Activated naive CD4-positive, alpha-beta T cell treated with anti-CD3 and anti-CD28 coated beads for 36 hours (primary cell): ENCODE measurements at regions not wholly inside any gene's neighbourhood (a gene's known extent, or its start where the extent isn't known, plus 50 kb on each side); places are given as distances from the start of the nearest gene placed in this dataset.

Experiments
- CTCF ChIA-PET: fragments of 350-600 bp; sonication (Branson Sonifier 250); formaldehyde crosslinking; loops from one replicate; lab custom pipeline; 2021; ENCODE audit warnings: antibody characterized with exemption; lab: Charles Lee
- DNase-seq: peaks from one replicate; pipeline ENCODE4 v3.0.0-alpha.2; 2020
- H3K27ac Mint-ChIP-seq: one replicate; pipeline ENCODE4 v1.8.0; 2021; ENCODE audit warnings: mild to moderate bottlenecking, mixed read lengths
- H3K27me3 Mint-ChIP-seq: one replicate; pipeline ENCODE4 v1.8.0; 2021; ENCODE audit warnings: low read depth, mixed read lengths
- H3K36me3 Mint-ChIP-seq: one replicate; pipeline ENCODE4 v1.8.0; 2021; ENCODE audit warnings: low read depth, mixed read lengths
- H3K4me1 Mint-ChIP-seq: one replicate; pipeline ENCODE4 v1.8.0; 2021; ENCODE audit warnings: low read depth, mixed read lengths
- H3K4me3 Mint-ChIP-seq: one replicate; pipeline ENCODE4 v1.8.0; 2021; ENCODE audit warnings: mild to moderate bottlenecking, moderate library complexity, mixed read lengths
- H3K9me3 Mint-ChIP-seq: one replicate; pipeline ENCODE4 v1.8.0; 2021; ENCODE audit warnings: mixed read lengths
- intact Hi-C: fragments of 100-400 bp; cut with micrococcal nuclease; formaldehyde crosslinking; loops from one replicate; pipeline ENCODE4 v1.15.1; 2023

DNA sequence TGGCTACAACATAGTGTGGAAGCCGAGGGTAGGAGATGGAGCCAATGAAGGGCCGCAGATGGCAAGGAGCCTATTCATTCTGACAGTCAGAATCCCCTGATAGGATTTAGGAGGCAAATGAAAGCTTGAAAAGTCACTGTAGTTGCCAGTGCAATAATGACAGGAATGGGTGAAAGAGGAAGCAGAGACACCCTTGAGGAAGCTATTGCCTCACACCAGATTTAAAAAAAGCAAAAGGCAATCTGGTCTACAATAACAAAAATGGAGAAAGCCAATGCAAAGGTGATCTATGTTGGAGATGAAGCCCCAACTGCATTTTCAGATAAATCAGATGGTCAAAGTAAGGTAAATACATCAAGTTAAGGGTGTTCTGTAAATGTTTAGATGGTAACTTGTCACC lies 158.5 kb downstream of the TUBA3C start:
- peaks cover 3% of the 10 kb centered on the region for H3K27me3 Mint-ChIP-seq
- no peaks in the 10 kb centered on the region for H3K36me3 Mint-ChIP-seq
- no peak for DNase-seq
- intact Hi-C loops: no loop called here
- H3K4me1 Mint-ChIP-seq: no peaks in the 10 kb centered on the region
- no peak overlapping the region for H3K4me3 Mint-ChIP-seq
- H3K9me3 Mint-ChIP-seq: no peaks in the 10 kb centered on the region
- CTCF ChIA-PET: no interaction called here
- no peak overlapping the region for H3K27ac Mint-ChIP-seq

DNA sequence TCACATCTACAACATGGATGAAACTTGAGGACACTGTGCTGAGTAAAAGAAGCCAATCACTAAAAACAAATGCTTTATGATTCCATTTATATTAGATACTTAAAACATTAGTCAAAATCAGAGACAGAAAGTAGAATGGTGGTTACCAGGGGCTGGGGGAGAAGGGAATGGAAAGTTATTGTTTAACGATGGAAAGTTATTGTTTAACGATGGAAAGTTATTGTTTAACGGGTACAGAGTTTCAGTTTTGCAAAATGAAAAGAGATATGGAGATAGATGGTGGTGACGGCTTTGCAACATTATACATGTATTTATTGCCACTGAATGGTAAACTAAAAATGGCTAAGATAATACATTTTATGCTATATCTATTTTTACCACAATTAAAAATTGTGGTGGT lies 160.6 kb downstream of the TUBA3C start:
- Mint-ChIP-seq H3K27me3 (peaks cover 3% of the 10 kb centered on the region), H3K4me3 (no peak overlapping the region), H3K9me3 (no peaks in the 10 kb centered on the region), H3K4me1 (no peaks in the 10 kb centered on the region), H3K36me3 (no peaks in the 10 kb centered on the region), H3K27ac (no peak overlapping the region)
- CTCF ChIA-PET: no interaction called here
- no peak for DNase-seq
- intact Hi-C loops: no loop called here

DNA sequence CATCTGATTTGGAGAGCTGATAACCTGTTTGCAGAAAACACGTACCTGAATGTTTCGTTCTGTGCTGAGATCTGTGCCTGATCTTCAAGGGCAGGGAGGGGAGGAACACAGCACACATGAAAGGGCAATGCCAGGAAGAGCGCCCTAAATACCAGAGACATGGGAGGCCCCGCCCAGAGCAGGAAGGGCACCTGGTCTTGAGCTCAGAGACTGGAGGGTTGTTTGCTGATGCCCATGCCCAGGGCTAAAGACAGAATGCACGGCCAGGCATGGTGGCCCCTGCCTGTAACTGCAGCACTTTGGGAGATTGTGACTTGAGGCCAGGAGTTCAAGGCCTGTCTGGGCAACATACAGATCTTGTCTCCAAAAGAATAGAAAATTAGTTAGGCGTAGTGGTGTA lies 183.2 kb downstream of the TUBA3C start:
- H3K36me3 Mint-ChIP-seq: no peaks in the 10 kb centered on the region
- peak overlapping the region; percentile 73 for H3K27ac Mint-ChIP-seq
- H3K4me3 Mint-ChIP-seq: no peak overlapping the region
- DNase-seq: peak; percentile 26
- CTCF ChIA-PET: no interaction called here
- H3K9me3 Mint-ChIP-seq: peaks cover 4% of the 10 kb centered on the region
- peaks cover 8% of the 10 kb centered on the region for H3K4me1 Mint-ChIP-seq
- no peaks in the 10 kb centered on the region for H3K27me3 Mint-ChIP-seq
- intact Hi-C loops: no loop called here

DNA sequence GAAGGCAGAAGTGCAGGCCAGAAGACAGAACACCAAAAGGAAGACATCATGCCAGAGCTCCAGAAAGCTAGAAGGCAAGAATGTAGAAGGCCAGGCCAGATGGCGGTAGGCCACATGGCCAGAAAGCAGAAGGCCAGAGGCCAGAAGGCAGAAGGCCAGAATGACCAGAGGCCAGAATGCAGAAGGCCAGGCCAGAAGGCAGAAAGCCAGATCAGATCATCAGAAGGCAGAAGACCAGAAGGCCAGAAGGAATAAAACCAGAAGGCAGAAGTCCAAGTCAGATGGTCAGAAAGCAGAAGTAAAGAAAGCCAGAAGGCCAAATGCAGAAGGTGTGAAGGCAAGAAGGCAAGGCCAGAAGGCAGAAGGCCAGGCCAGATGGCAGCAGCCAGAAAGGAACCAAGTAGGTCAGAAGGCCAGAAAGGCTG lies 185.0 kb downstream of the TUBA3C start:
- CTCF ChIA-PET: no interaction called here
- Mint-ChIP-seq H3K4me1 (peaks cover 8% of the 10 kb centered on the region), H3K27me3 (no peaks in the 10 kb centered on the region), H3K27ac (no peak overlapping the region), H3K36me3 (no peaks in the 10 kb centered on the region), H3K4me3 (no peak overlapping the region), H3K9me3 (no peaks in the 10 kb centered on the region)
- DNase-seq: no peak
- intact Hi-C loops: no loop called here

DNA sequence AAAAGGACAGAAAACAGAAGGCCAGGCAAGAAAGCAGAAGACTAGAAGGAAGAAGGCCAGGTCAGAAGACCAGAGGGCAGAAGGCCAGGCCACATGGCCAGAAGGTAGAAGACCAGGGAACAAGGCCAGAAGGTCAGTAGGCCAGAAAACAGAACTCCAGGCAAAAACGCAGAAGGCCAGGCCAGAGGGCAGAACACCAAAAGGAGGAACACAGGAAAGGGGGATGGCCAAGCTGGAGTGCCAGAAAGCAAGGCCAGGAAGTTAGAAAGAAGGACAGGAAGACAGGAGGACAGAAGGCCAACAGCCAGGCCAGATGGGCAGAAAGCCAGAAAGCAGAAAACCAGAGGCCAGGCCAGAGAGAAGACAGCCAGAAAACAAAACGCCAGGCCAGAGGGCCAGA lies 185.4 kb downstream of the TUBA3C start:
- Mint-ChIP-seq H3K27me3 (no peaks in the 10 kb centered on the region), H3K4me1 (peaks cover 8% of the 10 kb centered on the region), H3K27ac (no peak overlapping the region), H3K36me3 (no peaks in the 10 kb centered on the region), H3K4me3 (no peak overlapping the region), H3K9me3 (no peaks in the 10 kb centered on the region)
- no peak for DNase-seq
- intact Hi-C loops: no loop called here
- CTCF ChIA-PET: no interaction called here

DNA sequence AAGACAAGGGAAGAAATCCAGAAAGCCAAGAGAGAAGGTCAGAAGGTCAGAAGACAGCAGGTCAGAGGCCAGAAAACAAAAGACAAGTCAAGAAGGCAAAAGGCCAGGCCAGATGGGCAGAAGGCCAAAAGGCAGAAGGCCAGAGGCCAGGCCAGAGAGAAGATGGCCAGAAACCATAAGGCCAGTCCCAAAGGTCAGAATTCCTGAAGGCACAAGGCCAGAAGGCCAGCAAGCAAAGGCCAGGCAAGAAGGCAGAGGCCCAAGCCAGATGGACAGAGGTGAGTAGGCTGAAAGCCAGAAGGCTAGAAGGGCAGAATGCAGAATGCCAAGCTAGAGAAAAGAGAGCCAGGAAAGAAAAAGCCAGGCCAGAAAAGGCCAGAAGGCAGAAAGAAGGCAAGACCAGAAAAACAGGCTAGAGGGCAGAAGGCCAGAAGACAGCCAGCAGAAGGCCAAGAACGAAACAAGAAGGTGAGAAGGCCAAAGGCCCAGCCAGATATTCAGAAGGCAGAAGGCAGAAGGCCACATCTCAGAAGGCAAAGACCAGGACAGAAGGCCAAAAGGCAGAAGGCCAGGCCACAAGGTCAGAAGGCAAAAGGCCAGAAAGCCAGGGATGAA lies 186.3 kb downstream of the TUBA3C start:
- no peak overlapping the region for H3K27ac Mint-ChIP-seq
- intact Hi-C loops: no loop called here
- H3K4me1 Mint-ChIP-seq: peaks cover 8% of the 10 kb centered on the region
- H3K9me3 Mint-ChIP-seq: no peaks in the 10 kb centered on the region
- CTCF ChIA-PET: no interaction called here
- H3K4me3 Mint-ChIP-seq: no peak overlapping the region
- H3K36me3 Mint-ChIP-seq: no peaks in the 10 kb centered on the region
- H3K27me3 Mint-ChIP-seq: no peaks in the 10 kb centered on the region
- no peak for DNase-seq

DNA sequence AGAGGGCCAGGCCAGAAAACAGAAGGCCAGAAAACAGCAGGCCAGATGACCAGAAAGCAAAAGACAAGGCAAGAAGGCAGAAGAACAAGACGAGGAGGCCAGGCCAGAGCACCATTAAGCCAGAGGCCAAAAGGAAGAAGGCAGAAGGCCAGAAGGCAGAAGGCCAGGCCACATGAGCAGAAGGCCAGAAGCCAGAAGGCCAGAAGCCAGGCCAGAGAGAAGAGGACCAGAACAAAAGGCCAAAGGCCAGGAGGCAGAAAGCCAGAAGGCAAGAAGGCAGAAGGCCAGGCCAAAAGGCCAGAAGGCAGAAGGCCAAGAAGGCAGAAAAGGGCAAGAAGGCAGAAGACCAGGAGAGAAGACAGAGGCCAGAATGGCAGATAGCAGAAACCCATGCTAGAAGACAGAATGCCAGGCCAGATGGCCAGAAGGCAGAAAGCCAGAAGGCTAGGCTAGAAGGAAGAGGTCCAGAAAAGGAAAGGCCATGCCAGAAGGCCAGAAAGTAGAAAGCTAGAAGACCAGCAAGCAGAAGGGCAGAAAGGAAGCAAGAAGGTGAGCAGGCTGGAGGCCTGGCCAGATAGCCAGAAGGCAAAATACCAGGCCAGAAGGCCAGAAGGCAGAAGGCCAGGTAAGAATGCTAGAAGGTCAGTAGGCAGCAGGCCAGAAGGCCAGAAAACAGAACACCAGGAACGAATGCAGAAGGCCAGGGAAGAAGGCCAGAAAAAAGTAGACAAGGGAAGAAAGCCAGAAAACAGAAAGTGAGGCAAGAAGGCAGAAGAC lies 187.6 kb downstream of the TUBA3C start:
- CTCF ChIA-PET: no interaction called here
- no peaks in the 10 kb centered on the region for H3K27me3 Mint-ChIP-seq
- no peaks in the 10 kb centered on the region for H3K9me3 Mint-ChIP-seq
- no peak overlapping the region for H3K4me3 Mint-ChIP-seq
- H3K4me1 Mint-ChIP-seq: peaks cover 8% of the 10 kb centered on the region
- no peak overlapping the region for H3K27ac Mint-ChIP-seq
- no peak for DNase-seq
- intact Hi-C loops: no loop called here
- no peaks in the 10 kb centered on the region for H3K36me3 Mint-ChIP-seq

DNA sequence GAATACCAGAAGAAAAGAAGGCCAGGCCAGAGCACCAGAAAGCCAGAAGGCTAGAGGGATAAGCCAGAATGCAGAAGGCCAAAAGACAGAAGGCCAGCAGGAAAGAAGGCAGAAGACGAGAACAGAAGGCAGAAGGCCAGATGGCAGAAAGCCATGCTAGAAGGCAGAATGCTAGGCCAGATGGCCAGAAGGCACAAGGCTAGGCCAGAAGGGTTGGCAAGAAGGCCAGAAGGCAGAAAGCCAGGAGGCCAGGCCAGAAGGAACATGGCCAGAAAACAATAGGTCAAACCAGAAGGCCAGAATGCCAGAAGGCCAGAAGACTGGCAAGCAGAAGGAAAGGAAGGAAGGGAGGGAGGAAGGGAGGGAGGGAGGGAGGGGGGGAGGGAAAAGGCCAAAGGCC lies 188.8 kb downstream of the TUBA3C start:
- Mint-ChIP-seq H3K4me1 (no peaks in the 10 kb centered on the region), H3K4me3 (no peak overlapping the region), H3K9me3 (no peaks in the 10 kb centered on the region), H3K27ac (no peak overlapping the region), H3K27me3 (no peaks in the 10 kb centered on the region), H3K36me3 (no peaks in the 10 kb centered on the region)
- CTCF ChIA-PET: no interaction called here
- no peak for DNase-seq
- intact Hi-C loops: no loop called here

DNA sequence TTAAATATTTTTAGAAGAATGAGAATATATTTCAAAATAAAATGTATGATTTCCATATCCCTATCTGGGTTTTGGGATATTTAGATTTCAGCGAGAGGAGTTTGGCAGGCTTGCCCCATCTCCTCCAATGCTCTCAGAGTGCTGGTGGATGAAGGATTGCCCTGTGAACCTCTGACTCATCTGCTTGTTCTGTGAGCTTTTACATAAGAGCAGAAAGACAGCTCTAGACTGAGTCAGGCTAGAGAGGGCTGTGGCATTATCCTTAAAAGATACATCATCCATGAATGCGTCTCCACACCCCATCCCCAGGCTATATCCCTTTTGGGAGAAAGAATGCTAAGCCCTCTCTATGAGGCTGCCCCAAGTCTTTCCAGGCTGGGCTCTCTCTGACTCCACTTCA lies 190.6 kb downstream of the TUBA3C start:
- DNase-seq: no peak
- no peak overlapping the region for H3K4me3 Mint-ChIP-seq
- no peak overlapping the region for H3K27ac Mint-ChIP-seq
- peaks cover 2% of the 10 kb centered on the region for H3K4me1 Mint-ChIP-seq
- H3K27me3 Mint-ChIP-seq: peaks cover 2% of the 10 kb centered on the region
- no peaks in the 10 kb centered on the region for H3K9me3 Mint-ChIP-seq
- no peaks in the 10 kb centered on the region for H3K36me3 Mint-ChIP-seq
- CTCF ChIA-PET: no interaction called here
- intact Hi-C loops: no loop called here

DNA sequence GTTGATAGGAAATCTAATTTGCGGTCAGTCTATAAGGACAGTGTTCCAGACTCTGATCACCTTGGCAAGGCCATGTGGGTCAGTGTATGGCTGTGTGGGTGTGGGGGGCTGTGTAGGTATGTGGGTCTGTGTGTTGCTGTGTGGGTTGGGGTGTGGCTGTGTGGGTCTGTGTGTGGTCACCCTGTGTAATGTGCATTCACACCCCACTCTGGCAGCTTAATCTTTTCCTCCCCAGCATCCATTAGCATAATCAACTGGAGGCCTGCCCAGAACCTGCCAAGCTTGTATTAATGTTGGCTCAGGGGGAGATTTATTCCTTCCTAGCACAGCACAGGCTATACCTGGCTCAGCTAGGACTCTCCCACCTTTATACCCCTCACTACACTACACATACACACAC lies 203.2 kb downstream of the TUBA3C start:
- CTCF ChIA-PET: no interaction called here
- DNase-seq: no peak
- Mint-ChIP-seq H3K27ac (no peak overlapping the region), H3K9me3 (no peaks in the 10 kb centered on the region), H3K27me3 (peaks cover 2% of the 10 kb centered on the region), H3K4me3 (no peak overlapping the region), H3K4me1 (no peaks in the 10 kb centered on the region), H3K36me3 (peaks cover 2% of the 10 kb centered on the region)
- intact Hi-C loops: no loop called here

DNA sequence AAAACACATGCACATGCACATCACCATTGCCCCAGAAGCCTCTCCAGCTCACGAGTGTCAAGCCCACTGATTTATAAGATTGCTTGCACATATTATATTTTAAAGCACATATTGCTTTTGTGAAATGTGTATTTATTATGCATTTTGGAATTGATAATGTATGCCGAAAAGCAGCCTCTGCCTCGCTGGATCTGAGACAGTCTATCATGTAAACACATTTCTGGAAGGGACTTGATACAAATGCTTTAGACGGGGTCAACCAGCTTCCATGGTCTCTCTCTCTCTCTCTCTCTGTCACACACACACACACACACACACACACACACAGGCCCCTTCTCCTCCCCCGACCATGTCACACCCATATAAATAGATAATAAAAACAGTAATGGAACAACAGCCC lies 203.8 kb downstream of the TUBA3C start:
- intact Hi-C loops: no loop called here
- DNase-seq: no peak
- peaks cover under 1% of the 10 kb centered on the region for H3K36me3 Mint-ChIP-seq
- CTCF ChIA-PET: no interaction called here
- H3K4me3 Mint-ChIP-seq: no peak overlapping the region
- peaks cover 2% of the 10 kb centered on the region for H3K27me3 Mint-ChIP-seq
- H3K27ac Mint-ChIP-seq: no peak overlapping the region
- H3K9me3 Mint-ChIP-seq: no peaks in the 10 kb centered on the region
- H3K4me1 Mint-ChIP-seq: no peaks in the 10 kb centered on the region

DNA sequence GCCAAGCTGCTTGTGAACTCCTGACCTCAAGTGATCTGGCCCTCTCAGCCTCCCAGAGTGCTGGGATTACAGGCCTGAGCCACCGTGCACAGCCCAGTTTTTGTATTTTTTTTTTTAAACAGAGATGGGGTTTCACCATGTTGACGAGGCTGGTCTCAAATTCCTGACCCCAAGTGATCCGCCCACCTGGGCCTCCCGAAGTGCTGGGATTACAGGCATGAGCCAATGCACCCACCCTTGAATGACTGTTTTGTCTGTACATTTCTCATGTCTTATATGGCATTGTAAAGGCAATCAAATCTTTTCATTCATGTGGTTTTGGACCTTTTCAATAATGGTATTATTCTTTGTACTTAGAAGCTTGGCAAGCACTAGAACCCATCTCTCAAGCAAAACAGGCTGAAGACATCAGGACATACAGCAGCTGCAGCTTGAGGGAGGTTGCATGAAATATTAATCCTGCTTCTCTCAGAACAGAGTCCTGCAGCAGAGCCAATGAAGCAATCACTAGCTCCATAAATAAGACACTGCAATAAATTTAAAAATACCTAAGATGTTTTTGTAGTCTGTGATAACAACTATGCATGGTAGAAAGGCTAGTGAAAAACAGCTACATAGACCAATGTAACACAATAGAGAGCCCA lies 209.9 kb downstream of the TUBA3C start:
- Mint-ChIP-seq H3K36me3 (no peaks in the 10 kb centered on the region), H3K27ac (no peak overlapping the region), H3K4me3 (no peak overlapping the region), H3K9me3 (no peaks in the 10 kb centered on the region), H3K27me3 (peaks cover 2% of the 10 kb centered on the region), H3K4me1 (no peaks in the 10 kb centered on the region)
- intact Hi-C loops: no loop called here
- no peak for DNase-seq
- CTCF ChIA-PET: no interaction called here

DNA sequence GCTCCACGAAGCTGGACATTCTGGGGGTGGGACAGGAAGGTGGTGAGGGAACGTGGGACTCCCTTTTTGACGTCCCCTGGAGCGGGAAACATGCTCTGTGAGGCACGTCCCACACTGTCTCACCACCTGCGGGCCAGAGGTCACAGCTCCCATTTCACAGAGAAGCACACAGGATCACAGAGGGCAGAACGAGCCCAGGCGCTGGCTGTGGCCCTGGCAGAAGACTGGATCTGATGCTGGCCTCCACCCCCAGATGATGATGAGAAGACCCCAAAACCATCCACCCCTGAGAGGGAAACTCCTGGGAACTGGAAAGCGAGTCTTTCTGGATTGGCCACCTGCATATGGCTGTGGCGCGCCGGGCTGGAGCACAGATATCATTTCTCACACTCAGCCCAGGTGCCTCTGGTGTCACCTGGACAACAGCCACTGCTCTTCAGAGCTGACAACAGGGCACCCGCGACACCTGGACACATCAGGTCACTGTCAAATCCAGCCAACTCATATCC lies 216.2 kb downstream of the TUBA3C start:
- Mint-ChIP-seq H3K4me3 (no peak overlapping the region), H3K9me3 (no peaks in the 10 kb centered on the region), H3K36me3 (no peaks in the 10 kb centered on the region), H3K27ac (no peak overlapping the region), H3K27me3 (no peaks in the 10 kb centered on the region), H3K4me1 (no peaks in the 10 kb centered on the region)
- CTCF ChIA-PET: no interaction called here
- intact Hi-C loops: no loop called here
- DNase-seq: no peak
